Smooth muscle cell (in vitro differentiated cells): ENCODE measurements at regions not wholly inside any gene's neighbourhood (a gene's known extent, or its start where the extent isn't known, plus 50 kb on each side); places are given as distances from the start of the nearest gene placed in this dataset.

Experiments used
- DNase-seq: peaks from one replicate; lab custom pipeline; 2025; ENCODE audit not compliant: unreplicated experiment; lab: John Stamatoyannopoulos, UW
- H2AFZ ChIP-seq: fragments of 200-600 bp; sonication (generic); 2 replicates; pipeline ENCODE4 v1.6.0; 2016; ENCODE audit warnings: antibody characterized with exemption, low read depth, mild to moderate bottlenecking
- H3F3A ChIP-seq: fragments of 200-600 bp; sonication (generic); 2 replicates; pipeline ENCODE4 v1.6.0; 2017; ENCODE audit warnings: antibody characterized with exemption, low read depth
- H3K27ac ChIP-seq: fragments of 200-600 bp; sonication (generic); 2 replicates; pipeline ENCODE4 v1.5.1; 2016; ENCODE audit warnings: low read depth, mild to moderate bottlenecking
- H3K27me3 ChIP-seq: fragments of 200-600 bp; sonication (generic); 2 replicates; pipeline ENCODE4 v1.6.1; 2016; ENCODE audit warnings: low read depth, mild to moderate bottlenecking
- H3K36me3 ChIP-seq: fragments of 200-600 bp; sonication (generic); 2 replicates; pipeline ENCODE4 v1.5.1; 2016; ENCODE audit warnings: low read depth
- H3K4me1 ChIP-seq: fragments of 200-600 bp; sonication (generic); 2 replicates; pipeline ENCODE4 v1.5.1; 2016; ENCODE audit warnings: low read depth
- H3K4me2 ChIP-seq: fragments of 200-600 bp; sonication (generic); 2 replicates; pipeline ENCODE4 v1.6.0; 2016; ENCODE audit warnings: mild to moderate bottlenecking
- H3K4me3 ChIP-seq: fragments of 200-600 bp; sonication (generic); 2 replicates; pipeline ENCODE4 v1.5.1; 2016; ENCODE audit warnings: mild to moderate bottlenecking
- H3K79me2 ChIP-seq: fragments of 200-600 bp; sonication (generic); 2 replicates; pipeline ENCODE4 v1.6.0; 2016; ENCODE audit warnings: low read depth, mild to moderate bottlenecking
- H3K9ac ChIP-seq: fragments of 200-600 bp; sonication (generic); 2 replicates; pipeline ENCODE4 v1.6.0; 2016; ENCODE audit warnings: low read depth
- H3K9me3 ChIP-seq: fragments of 200-600 bp; sonication (generic); replicated peaks from 2 replicates; pipeline ENCODE4 v1.5.1; 2016; ENCODE audit warnings: low read depth
- H4K20me1 ChIP-seq: fragments of 200-600 bp; sonication (generic); 2 replicates; pipeline ENCODE4 v1.6.0; 2016; ENCODE audit warnings: low read depth
- CTCF ChIP-seq: fragments of 200-600 bp; sonication (generic); IDR thresholded peaks from 2 replicates; pipeline ENCODE4 v1.5.1; 2017; ENCODE audit warnings: borderline replicate concordance, mild to moderate bottlenecking, antibody characterized with exemption; ENCODE audit not compliant: insufficient read depth, poor library complexity, severe bottlenecking
- WGBS: methylation state at CpG from one replicate; pipeline ENCODE4 v1.1.7; 2016; ENCODE audit warnings: low lambda C conversion rate; 5-methylcytosine and 5-hydroxymethylcytosine counted together

- TF ChIP-seq CTCF: no peak
- H4K20me1 ChIP-seq: no peaks in the 10 kb centered on the region
- 86% methylated on average over 9 of the region's 9 CpGs for WGBS
These were observed 53.8 kb downstream of the FZD10 start for GRCh38 chr12:130216031-130216430.

GRCh38 chr12:130218682-130219081 lies 56.4 kb downstream of the FZD10 start:
- no peaks in the 10 kb centered on the region for H3K9me3 ChIP-seq
- no peaks in the 10 kb centered on the region for H3K79me2 ChIP-seq
- H3K27ac ChIP-seq: no peak overlapping the region
- no peak overlapping the region for H3K4me2 ChIP-seq
- WGBS: 94% methylated on average over 12 of the region's 12 CpGs
- no peaks in the 10 kb centered on the region for H3F3A ChIP-seq
- no peak for TF ChIP-seq CTCF
- no peaks in the 10 kb centered on the region for H4K20me1 ChIP-seq
- no peak overlapping the region for H3K9ac ChIP-seq
- no peak overlapping the region for H3K4me3 ChIP-seq
- H3K27me3 ChIP-seq: peaks cover 31% of the 10 kb centered on the region
- no peaks in the 10 kb centered on the region for H3K36me3 ChIP-seq
- no peak for DNase-seq
- H3K4me1 ChIP-seq: peaks cover 14% of the 10 kb centered on the region
- no peak overlapping the region for H2AFZ ChIP-seq

More at GRCh38 chr12:130216031-130216430, 53.8 kb downstream of the FZD10 start:
- DNase-seq: no peak
- Histone ChIP-seq H3F3A (no peaks in the 10 kb centered on the region), H2AFZ (no peak overlapping the region), H3K79me2 (no peaks in the 10 kb centered on the region), H3K27me3 (peaks cover 10% of the 10 kb centered on the region), H3K9ac (no peak overlapping the region), H3K4me3 (no peak overlapping the region), H3K4me1 (peaks cover 10% of the 10 kb centered on the region), H3K27ac (no peak overlapping the region), H3K4me2 (no peak overlapping the region), H3K9me3 (no peaks in the 10 kb centered on the region), H3K36me3 (no peaks in the 10 kb centered on the region)

DNA sequence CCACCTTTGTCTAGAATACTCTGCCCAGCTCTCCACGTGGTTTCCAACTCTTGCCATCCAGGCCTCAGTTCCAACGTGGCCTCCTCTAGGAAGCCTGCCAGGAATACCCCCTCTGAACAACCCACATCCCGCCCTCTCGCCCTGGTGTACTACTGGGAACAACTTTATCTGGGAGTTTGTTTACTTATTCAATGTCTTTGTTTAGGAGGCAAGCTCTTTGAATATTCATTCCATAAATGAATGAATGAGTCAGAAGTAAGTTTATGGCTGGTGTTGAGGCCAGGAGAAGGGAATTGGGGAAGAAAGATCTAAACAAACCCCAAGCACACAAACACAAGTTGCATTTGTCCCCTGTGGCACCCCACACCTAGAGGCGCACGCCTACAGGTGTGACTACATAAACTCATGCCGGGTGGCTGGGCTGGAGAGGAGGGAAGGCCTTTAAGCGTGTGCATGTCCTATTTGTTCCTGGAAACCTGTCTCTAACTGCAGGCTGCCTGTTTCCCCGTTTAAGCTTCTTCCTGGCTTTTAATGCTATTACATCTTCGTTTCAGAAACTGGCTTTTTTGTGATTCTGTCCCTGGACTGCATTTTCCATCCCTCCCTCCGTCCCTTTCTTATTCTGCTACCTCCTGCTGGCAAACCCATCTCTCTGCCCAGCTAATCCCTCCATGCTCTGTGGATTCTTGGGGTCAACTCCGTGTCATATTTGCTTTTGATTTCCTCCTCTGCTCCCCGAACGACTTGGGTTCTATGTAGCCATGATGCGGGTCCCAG lies 57.9 kb downstream of the FZD10 start:
- Histone ChIP-seq H3K79me2 (no peaks in the 10 kb centered on the region), H3K36me3 (no peaks in the 10 kb centered on the region), H2AFZ (no peak overlapping the region), H3K9me3 (no peaks in the 10 kb centered on the region), H4K20me1 (no peaks in the 10 kb centered on the region), H3K4me2 (no peak overlapping the region), H3K9ac (no peak overlapping the region), H3K27me3 (peaks cover 31% of the 10 kb centered on the region), H3K4me1 (peaks cover 14% of the 10 kb centered on the region), H3K27ac (no peak overlapping the region), H3F3A (no peaks in the 10 kb centered on the region), H3K4me3 (no peak overlapping the region)
- WGBS: 24% methylated on average over 15 of the region's 15 CpGs
- DNase-seq: no peak
- no peak for TF ChIP-seq CTCF

GRCh38 chr12:130220706-130221100 lies 58.4 kb downstream of the FZD10 start:
- H3F3A ChIP-seq: no peaks in the 10 kb centered on the region
- no peak for DNase-seq
- no peak overlapping the region for H3K4me3 ChIP-seq
- no peak overlapping the region for H2AFZ ChIP-seq
- WGBS: 36% methylated on average over 9 of the region's 9 CpGs
- H3K27me3 ChIP-seq: peaks cover 31% of the 10 kb centered on the region
- no peaks in the 10 kb centered on the region for H3K9me3 ChIP-seq
- no peak for TF ChIP-seq CTCF
- H3K27ac ChIP-seq: no peak overlapping the region
- H4K20me1 ChIP-seq: no peaks in the 10 kb centered on the region
- H3K9ac ChIP-seq: no peak overlapping the region
- H3K79me2 ChIP-seq: no peaks in the 10 kb centered on the region
- no peaks in the 10 kb centered on the region for H3K36me3 ChIP-seq
- H3K4me2 ChIP-seq: no peak overlapping the region
- H3K4me1 ChIP-seq: peaks cover 14% of the 10 kb centered on the region
